ENCODE measurements at regions not wholly inside any gene's neighbourhood (a gene's known extent, or its start where the extent isn't known, plus 50 kb on each side); places are given as distances from the start of the nearest gene placed in this dataset.
"Not testable (repeated sequence)": the region's sequence is repeated elsewhere in the genome, so short reads cannot be mapped to it uniquely, and the experiment has no call there.

DNA sequence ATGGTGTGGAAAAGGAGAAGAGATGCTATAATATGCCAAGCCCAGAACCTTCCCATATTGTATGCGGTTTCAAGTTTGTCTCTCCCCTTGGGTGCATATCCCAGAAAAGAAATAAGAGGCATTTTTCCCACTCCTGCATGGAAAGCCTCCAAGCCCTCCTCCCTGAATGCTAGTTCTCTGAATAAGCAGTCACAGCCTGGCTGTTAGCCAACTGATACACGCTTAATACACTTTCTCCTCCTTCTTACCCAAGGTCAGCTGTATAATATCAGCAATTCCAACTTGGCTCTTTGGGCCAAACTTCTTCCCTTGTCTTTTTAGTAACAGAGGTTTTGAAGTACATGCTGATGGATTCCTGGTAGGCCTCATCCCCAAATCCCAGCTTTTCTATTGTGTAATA lies 440.1 kb downstream of the EPHA7 start:
- 55 to 63% (median 60%) methylated on average over 2 of the region's 2 CpGs for WGBS, 3 donors
- intact Hi-C loops (cut with DNase I), result no loop called here
- ATAC-seq, result no peak

DNA sequence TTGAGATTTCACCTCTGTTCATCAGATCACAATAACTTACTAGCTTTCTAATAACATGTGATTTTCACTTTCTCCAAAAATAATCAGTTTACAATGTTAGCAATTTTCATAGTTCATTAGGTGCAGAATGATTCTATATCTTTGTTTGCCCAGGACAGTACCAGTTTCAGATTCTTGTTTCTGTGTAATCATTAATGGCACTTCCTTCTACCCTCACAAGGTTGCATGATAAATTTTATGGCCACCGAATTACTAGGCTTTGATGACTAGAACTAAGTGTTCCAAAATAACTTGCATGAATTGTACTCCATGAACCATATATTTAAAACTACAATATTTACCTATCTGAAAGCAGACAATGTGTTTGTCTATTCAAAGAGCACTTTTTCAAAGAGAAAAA lies 442.3 kb downstream of the EPHA7 start:
- DNase-seq, result no peak
- Histone ChIP-seq H3K9me3 (no peaks in the 10 kb centered on the region), H3K36me3 (ENCODE audit: insufficient read depth in 1 of 2, low read depth in 1 of 2) (no peaks in the 10 kb centered on the region), H3K27ac (no peak overlapping the region), H3K4me3 (no peak overlapping the region), H3K4me1 (no peaks in the 10 kb centered on the region), H3K27me3 (ENCODE audit: insufficient read depth in 3 of 3, low read length in 2 of 3) (no peaks in the 10 kb centered on the region)
- intact Hi-C loops (cut with DNase I), result no loop called here
- ATAC-seq, result no peak
- 64 to 74% (median 68%) methylated on average over 1 of the region's 1 CpG for WGBS, 3 donors
- TF ChIP-seq CTCF (IDR thresholded peaks at IDR 0.05), result no peak

More for the DNA sequence above, 440.1 kb downstream of the EPHA7 start:
- no peaks in the 10 kb centered on the region for H3K27me3 ChIP-seq (ENCODE audit: insufficient read depth in 3 of 3, low read length in 2 of 3)
- no peak for DNase-seq
- H3K4me1 ChIP-seq, result no peaks in the 10 kb centered on the region
- no peak overlapping the region for H3K27ac ChIP-seq
- TF ChIP-seq CTCF (IDR thresholded peaks at IDR 0.05), result no peak
- no peaks in the 10 kb centered on the region for H3K9me3 ChIP-seq
- no peaks in the 10 kb centered on the region for H3K36me3 ChIP-seq (ENCODE audit: insufficient read depth in 1 of 2, low read depth in 1 of 2)
- H3K4me3 ChIP-seq, result no peak overlapping the region

DNA sequence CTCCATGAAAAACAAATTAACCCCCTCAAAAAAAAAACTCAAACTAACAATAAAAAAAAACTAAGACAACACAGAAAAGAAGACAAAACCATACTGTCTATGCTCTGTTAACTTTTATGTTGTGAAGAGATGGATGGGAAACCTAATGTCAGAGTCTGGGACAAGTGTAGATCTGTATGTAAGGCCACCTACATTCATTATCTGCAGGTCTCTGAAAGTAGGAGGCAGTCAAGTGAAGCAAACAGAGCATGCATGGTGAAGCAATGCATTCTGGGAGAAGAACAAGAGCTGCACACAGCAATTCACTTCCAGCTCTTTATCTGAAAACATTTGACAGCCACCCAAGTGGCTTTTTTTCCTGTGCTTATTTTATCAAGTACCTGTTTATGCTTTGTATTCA lies 452.0 kb downstream of the EPHA7 start:
- Histone ChIP-seq H3K4me3 (no peak overlapping the region), H3K9me3 (no peaks in the 10 kb centered on the region), H3K4me1 (no peaks in the 10 kb centered on the region), H3K27me3 (ENCODE audit: insufficient read depth in 3 of 3, low read length in 2 of 3) (no peaks in the 10 kb centered on the region), H3K36me3 (ENCODE audit: insufficient read depth in 1 of 2, low read depth in 1 of 2) (no peaks in the 10 kb centered on the region), H3K27ac (no peak overlapping the region)
- no peak for DNase-seq
- TF ChIP-seq CTCF (IDR thresholded peaks at IDR 0.05), result no peak
- ATAC-seq, result no peak
- intact Hi-C loops (cut with DNase I), result no loop called here

- no peaks in the 10 kb centered on the region for H3K4me1 ChIP-seq
- intact Hi-C loops (cut with DNase I), result no loop called here
- WGBS, 3 donors, result 73 to 82% (median 73%) methylated on average over 1 of the region's 1 CpG
- H3K36me3 ChIP-seq (ENCODE audit: insufficient read depth in 1 of 2, low read depth in 1 of 2), result no peaks in the 10 kb centered on the region
- no peak overlapping the region for H3K4me3 ChIP-seq
- TF ChIP-seq CTCF (IDR thresholded peaks at IDR 0.05), result no peak
- H3K27ac ChIP-seq, result no peak overlapping the region
- no peaks in the 10 kb centered on the region for H3K9me3 ChIP-seq
- H3K27me3 ChIP-seq (ENCODE audit: insufficient read depth in 3 of 3, low read length in 2 of 3), result no peaks in the 10 kb centered on the region
- DNase-seq (no peak), ATAC-seq (no peak)
Measured at GRCh38 chr6:92962846-92963245, 456.5 kb downstream of the EPHA7 start.

DNA sequence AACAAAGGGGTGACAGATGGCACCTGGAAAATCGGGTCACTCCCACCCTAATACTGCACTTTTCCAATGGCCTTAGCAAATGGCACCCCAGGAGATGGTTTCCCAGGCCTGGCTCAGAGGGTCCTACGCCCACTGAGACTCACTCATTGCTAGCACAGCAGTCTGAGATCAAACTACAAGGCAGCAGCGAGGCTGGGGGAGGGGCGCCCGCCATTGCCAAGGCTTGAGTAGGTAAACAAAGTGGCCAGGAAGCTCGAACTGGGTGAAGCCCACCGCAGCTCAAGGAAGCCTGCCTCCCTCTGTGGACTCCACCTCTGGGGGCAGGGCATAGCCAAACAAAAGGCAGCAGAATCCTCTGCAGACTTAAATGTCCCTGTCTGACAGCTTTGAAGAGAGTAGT lies 467.2 kb downstream of the EPHA7 start:
- ATAC-seq; H3K4me3 ChIP-seq; DNase-seq; intact Hi-C loops (cut with DNase I); H3K9me3 ChIP-seq; H3K27me3 ChIP-seq (ENCODE audit: insufficient read depth in 3 of 3, low read length in 2 of 3); H3K27ac ChIP-seq; H3K4me1 ChIP-seq; H3K36me3 ChIP-seq (ENCODE audit: insufficient read depth in 1 of 2, low read depth in 1 of 2): not testable (repeated sequence)
- WGBS, 3 donors, result 81 to 86% (median 84%) methylated on average over 7 of the region's 7 CpGs
